ENCODE measurements at regions not wholly inside any gene's neighbourhood (a gene's known extent, or its start where the extent isn't known, plus 50 kb on each side); places are given as distances from the start of the nearest gene placed in this dataset.

GRCh38 chr5:167485061-167485774 is 806.2 kb upstream of the WWC1 start:
- no peak overlapping the region for H3K4me3 ChIP-seq (replicated peaks; ENCODE audit: low read depth, low read length)
- TF ChIP-seq, protein P1, sequence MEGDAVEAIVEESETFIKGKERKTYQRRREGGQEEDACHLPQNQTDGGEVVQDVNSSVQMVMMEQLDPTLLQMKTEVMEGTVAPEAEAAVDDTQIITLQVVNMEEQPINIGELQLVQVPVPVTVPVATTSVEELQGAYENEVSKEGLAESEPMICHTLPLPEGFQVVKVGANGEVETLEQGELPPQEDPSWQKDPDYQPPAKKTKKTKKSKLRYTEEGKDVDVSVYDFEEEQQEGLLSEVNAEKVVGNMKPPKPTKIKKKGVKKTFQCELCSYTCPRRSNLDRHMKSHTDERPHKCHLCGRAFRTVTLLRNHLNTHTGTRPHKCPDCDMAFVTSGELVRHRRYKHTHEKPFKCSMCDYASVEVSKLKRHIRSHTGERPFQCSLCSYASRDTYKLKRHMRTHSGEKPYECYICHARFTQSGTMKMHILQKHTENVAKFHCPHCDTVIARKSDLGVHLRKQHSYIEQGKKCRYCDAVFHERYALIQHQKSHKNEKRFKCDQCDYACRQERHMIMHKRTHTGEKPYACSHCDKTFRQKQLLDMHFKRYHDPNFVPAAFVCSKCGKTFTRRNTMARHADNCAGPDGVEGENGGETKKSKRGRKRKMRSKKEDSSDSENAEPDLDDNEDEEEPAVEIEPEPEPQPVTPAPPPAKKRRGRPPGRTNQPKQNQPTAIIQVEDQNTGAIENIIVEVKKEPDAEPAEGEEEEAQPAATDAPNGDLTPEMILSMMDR (IDR thresholded peaks at IDR 0.05; ENCODE audit: insufficient read depth, low read length, poor library complexity, severe bottlenecking): no peak
- no peaks in the 10 kb centered on the region for H3K27me3 ChIP-seq (replicated peaks; ENCODE audit: control insufficient read depth, insufficient read depth, low read length)
- H3K36me3 ChIP-seq (ENCODE audit: control insufficient read depth, insufficient read depth, low read length): no peaks in the 10 kb centered on the region
- no peak for DNase-seq (ENCODE audit: extremely low read depth, insufficient read length)

DNA sequence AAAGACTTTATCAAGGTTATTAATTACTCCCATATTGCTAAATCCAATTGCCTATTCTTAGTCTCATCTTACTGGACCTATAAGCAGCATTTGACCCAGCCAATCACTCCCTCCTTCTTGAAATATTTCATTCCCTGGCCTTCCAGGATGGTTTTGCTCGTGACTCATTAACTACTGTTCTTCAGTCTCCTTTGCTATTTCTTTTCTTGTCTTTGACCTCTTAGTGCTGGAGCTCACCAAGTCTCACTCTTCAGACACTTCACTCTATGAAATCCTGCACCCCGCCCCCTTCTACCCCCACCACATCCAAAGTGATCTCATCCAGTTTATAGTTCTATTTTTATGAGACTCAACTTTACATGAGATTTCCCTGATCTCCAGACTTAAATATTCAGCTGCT is 803.1 kb upstream of the WWC1 start:
- DNase-seq (ENCODE audit: extremely low read depth, insufficient read length): no peak
- TF ChIP-seq, protein P1 (IDR thresholded peaks at IDR 0.05; ENCODE audit: insufficient read depth, low read length, poor library complexity, severe bottlenecking): no peak
- H3K27me3 ChIP-seq (replicated peaks; ENCODE audit: control insufficient read depth, insufficient read depth, low read length): no peaks in the 10 kb centered on the region
- H3K4me3 ChIP-seq (replicated peaks; ENCODE audit: low read depth, low read length): no peak overlapping the region
- no peaks in the 10 kb centered on the region for H3K36me3 ChIP-seq (ENCODE audit: control insufficient read depth, insufficient read depth, low read length)

DNA sequence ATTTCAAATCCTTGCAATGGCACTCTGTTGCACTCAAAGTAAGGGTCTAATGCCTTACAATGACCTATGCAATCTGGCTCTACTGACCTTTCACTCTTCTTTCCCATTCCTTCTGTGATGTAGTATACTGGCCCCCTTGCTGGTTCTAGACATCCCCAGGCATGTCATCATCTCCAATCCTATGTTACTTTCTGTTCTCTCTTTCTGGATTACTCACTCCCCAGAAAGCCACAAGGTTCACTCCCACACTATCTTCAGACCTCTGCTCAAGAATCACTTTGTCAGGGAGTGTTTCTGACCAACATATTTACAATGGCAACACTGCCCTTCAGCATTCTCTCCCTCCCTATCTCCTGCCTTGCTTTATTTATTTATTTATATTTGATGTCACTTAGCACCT is 802.2 kb upstream of the WWC1 start:
- TF ChIP-seq, protein P1 (IDR thresholded peaks at IDR 0.05; ENCODE audit: insufficient read depth, low read length, poor library complexity, severe bottlenecking): no peak
- no peak for DNase-seq (ENCODE audit: extremely low read depth, insufficient read length)
- H3K36me3 ChIP-seq (ENCODE audit: control insufficient read depth, insufficient read depth, low read length): no peaks in the 10 kb centered on the region
- no peaks in the 10 kb centered on the region for H3K27me3 ChIP-seq (replicated peaks; ENCODE audit: control insufficient read depth, insufficient read depth, low read length)
- H3K4me3 ChIP-seq (replicated peaks; ENCODE audit: low read depth, low read length): no peak overlapping the region

DNA sequence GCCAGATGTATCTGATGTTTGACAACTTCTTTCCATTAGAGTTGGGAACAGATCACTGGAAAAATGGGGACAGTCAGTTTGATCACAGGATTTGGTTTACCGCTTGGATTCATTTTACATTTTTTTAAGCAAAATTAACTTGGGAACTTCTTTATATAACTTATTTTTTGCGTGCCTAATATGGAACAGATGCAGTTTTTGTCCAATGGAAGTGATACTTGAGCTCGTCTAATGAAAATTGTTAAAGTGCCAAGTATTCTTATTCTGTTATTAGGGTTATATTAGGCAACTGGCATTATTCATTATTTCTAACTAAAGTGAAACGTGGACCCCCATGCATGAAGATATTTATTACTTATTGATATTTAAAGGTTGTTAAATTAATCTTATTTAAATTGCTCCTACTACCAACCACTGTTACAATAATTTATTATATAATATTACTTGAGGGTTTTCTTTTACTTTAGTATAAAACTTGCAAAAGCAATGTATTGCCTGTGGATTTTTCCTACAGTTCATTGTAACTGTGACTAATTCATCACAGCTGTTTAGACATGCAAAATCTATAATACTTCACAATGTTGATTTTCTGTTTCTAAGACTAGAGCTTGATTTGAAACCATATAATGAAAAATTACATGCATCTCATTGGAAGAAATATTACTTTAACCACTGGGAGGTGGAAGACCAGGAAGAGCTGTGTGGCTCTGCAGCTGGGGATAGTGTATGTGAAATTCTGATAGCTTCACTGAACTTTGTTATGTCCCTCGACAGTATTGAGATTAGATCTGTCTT is 787.3 kb upstream of the WWC1 start:
- no peaks in the 10 kb centered on the region for H3K36me3 ChIP-seq (ENCODE audit: control insufficient read depth, insufficient read depth, low read length)
- no peak overlapping the region for H3K4me3 ChIP-seq (replicated peaks; ENCODE audit: low read depth, low read length)
- TF ChIP-seq, protein P1 (IDR thresholded peaks at IDR 0.05; ENCODE audit: insufficient read depth, low read length, poor library complexity, severe bottlenecking): no peak
- no peaks in the 10 kb centered on the region for H3K27me3 ChIP-seq (replicated peaks; ENCODE audit: control insufficient read depth, insufficient read depth, low read length)
- DNase-seq (ENCODE audit: extremely low read depth, insufficient read length): no peak

DNA sequence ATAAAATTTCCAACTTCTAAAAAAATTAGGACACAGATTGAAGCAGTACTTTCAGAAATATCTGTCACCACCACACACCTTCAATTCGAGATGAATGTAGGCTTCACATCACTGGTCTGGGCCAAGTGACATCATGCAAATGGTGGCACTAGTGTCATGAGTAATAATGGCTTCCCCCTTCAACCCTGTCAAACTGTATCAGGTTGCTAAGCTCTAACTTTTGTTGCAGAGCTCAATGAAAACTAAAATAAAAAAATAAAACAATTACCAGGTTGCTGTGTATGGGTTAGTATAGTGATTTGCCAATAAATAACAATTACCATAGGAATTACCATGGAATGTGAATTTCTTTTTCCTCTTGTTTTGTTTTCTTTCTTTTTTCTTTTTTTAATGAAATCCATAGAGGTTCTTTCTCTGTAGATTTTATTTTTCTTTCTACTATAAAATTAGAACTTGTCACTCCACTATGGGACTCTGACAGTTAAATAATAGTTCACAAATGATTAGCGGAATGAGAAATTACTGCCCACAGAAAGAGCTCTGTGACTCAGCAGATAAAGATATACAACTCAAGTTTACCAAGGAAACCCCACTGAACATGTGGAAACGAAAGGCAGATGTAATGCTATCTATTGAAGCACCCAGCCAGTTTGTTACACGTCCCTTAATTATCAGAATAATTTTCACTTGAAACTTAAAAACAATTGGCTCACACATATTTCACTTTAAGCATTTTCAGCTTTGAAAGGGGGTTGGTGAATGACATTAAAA is 783.8 kb upstream of the WWC1 start:
- no peak for DNase-seq (ENCODE audit: extremely low read depth, insufficient read length)
- H3K4me3 ChIP-seq (replicated peaks; ENCODE audit: low read depth, low read length): no peak overlapping the region
- TF ChIP-seq, protein P1 (IDR thresholded peaks at IDR 0.05; ENCODE audit: insufficient read depth, low read length, poor library complexity, severe bottlenecking): no peak
- H3K36me3 ChIP-seq (ENCODE audit: control insufficient read depth, insufficient read depth, low read length): no peaks in the 10 kb centered on the region
- H3K27me3 ChIP-seq (replicated peaks; ENCODE audit: control insufficient read depth, insufficient read depth, low read length): no peaks in the 10 kb centered on the region
